ENCODE measurements at regions not wholly inside any gene's neighbourhood (a gene's known extent, or its start where the extent isn't known, plus 50 kb on each side); places are given as distances from the start of the nearest gene placed in this dataset.

DNA sequence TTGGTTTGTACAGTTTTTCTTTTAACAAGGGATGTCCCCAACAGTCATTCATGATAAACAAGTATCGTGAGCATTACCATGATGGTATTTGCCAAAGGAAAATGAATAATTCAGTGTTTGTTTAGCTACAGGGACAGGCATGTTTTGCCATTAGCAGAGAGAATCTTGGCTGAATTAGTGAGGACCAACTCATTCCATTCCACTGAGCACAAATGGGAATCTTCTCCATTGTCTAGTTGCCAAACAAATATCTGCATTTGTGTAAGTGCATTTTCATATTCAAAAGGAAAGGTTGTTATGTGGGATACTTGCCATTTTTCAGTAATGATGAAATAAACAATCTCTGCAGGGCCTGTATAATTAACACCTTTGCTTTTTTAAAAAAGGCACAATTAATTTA is 1762.6 kb downstream of the RPA4 start:
- no peak for DNase-seq

GRCh38 chrX:98654565-98654964 is 1755.5 kb downstream of the PCDH19 start:
- DNase-seq, result no peak
